ENCODE measurements at regions not wholly inside any gene's neighbourhood (a gene's known extent, or its start where the extent isn't known, plus 50 kb on each side); places are given as distances from the start of the nearest gene placed in this dataset.

DNA sequence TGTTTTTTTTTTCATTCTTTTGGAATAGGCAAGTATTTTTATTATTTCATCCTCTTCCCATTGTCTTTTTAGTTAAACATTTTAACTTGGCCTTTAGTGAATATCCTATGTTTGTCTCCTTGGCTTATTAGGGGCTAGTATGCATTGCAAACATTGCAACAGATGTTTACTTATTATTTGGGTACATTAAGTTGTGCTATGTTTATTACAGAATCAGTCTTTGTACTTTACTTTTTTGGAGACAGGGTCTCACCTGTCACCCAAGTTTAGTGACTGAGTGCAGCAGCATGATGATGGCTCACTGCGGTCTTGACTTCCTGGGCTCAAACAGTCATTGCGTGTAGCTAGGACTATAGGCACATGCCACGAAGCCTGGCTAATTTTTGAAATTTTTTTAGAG, 51.1 kb upstream of the NUDT6 start:
- Histone ChIP-seq H2AFZ (ENCODE audit: low read depth) (no peak overlapping the region), H3K4me1 (ENCODE audit: low read depth, poor library complexity, severe bottlenecking) (no peaks in the 10 kb centered on the region), H3K27ac (no peak overlapping the region), H3K4me2 (no peak overlapping the region), H3K27me3 (ENCODE audit: insufficient read depth, low read depth) (no peaks in the 10 kb centered on the region), H3K4me3 (IDR thresholded peaks at IDR 0.05; ENCODE audit: insufficient read depth, low read depth, low read length) (no peak overlapping the region), H3K9ac (no peak overlapping the region), H3K79me2 (ENCODE audit: insufficient read depth, low read depth) (no peaks in the 10 kb centered on the region), H4K20me1 (ENCODE audit: insufficient read depth) (no peaks in the 10 kb centered on the region), H3K36me3 (ENCODE audit: insufficient read depth) (no peaks in the 10 kb centered on the region)
- TF ChIP-seq, protein P1, sequence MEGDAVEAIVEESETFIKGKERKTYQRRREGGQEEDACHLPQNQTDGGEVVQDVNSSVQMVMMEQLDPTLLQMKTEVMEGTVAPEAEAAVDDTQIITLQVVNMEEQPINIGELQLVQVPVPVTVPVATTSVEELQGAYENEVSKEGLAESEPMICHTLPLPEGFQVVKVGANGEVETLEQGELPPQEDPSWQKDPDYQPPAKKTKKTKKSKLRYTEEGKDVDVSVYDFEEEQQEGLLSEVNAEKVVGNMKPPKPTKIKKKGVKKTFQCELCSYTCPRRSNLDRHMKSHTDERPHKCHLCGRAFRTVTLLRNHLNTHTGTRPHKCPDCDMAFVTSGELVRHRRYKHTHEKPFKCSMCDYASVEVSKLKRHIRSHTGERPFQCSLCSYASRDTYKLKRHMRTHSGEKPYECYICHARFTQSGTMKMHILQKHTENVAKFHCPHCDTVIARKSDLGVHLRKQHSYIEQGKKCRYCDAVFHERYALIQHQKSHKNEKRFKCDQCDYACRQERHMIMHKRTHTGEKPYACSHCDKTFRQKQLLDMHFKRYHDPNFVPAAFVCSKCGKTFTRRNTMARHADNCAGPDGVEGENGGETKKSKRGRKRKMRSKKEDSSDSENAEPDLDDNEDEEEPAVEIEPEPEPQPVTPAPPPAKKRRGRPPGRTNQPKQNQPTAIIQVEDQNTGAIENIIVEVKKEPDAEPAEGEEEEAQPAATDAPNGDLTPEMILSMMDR (conservative IDR thresholded peaks at IDR 0.05; ENCODE audit: low read depth, low read length): no peak

DNA sequence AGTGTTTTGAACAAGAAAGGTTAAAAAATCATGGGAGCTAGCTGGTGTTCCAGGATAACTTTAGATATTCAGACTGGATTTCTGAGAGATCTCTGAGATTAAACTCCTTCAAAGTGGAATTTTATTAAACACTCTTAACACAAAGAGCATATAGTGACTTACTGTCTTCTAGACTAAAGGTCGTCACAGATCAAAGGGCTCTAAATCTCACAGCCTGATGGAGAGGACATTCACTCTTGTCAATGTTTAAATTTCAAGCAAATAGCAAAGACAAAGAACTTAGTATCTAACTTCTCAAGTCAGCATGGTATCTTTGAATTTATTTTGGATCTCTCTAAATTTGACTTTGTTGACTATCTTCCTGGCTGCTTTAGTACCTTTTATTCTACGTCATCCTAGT, 53.7 kb upstream of the NUDT6 start:
- Histone ChIP-seq H3K4me3 (IDR thresholded peaks at IDR 0.05; ENCODE audit: insufficient read depth, low read depth, low read length) (no peak overlapping the region), H3K36me3 (ENCODE audit: insufficient read depth) (no peaks in the 10 kb centered on the region), H3K27me3 (ENCODE audit: insufficient read depth, low read depth) (no peaks in the 10 kb centered on the region), H3K9ac (no peak overlapping the region), H3K4me2 (no peak overlapping the region), H3K4me1 (ENCODE audit: low read depth, poor library complexity, severe bottlenecking) (no peaks in the 10 kb centered on the region), H3K27ac (no peak overlapping the region), H2AFZ (ENCODE audit: low read depth) (no peak overlapping the region), H4K20me1 (ENCODE audit: insufficient read depth) (no peaks in the 10 kb centered on the region), H3K79me2 (ENCODE audit: insufficient read depth, low read depth) (no peaks in the 10 kb centered on the region)
- TF ChIP-seq, protein P1 (conservative IDR thresholded peaks at IDR 0.05; ENCODE audit: low read depth, low read length): no peak

DNA sequence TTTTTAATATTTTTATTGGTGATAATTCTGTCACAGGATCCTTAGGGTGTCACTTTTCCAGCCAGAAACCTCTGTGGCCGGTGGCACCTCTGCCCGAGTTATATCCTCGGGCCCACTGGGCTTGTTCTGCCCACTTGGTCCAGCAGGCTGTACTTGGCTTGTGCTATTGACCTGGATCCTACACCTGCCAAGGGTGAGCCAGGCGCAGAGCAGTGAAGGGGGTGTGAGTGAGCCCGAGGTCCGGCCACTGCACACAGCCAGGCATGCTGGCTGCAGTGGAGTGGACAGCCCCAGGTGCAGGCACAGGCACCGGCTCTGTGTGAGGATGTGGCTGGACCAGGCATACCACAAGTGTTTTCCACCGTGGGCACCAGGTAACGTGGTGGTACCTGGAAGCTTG, 54.7 kb upstream of the NUDT6 start:
- Histone ChIP-seq H4K20me1 (ENCODE audit: insufficient read depth) (no peaks in the 10 kb centered on the region), H2AFZ (ENCODE audit: low read depth) (no peak overlapping the region), H3K27me3 (ENCODE audit: insufficient read depth, low read depth) (no peaks in the 10 kb centered on the region), H3K4me3 (IDR thresholded peaks at IDR 0.05; ENCODE audit: insufficient read depth, low read depth, low read length) (no peak overlapping the region), H3K9ac (no peak overlapping the region), H3K36me3 (ENCODE audit: insufficient read depth) (no peaks in the 10 kb centered on the region), H3K27ac (no peak overlapping the region), H3K79me2 (ENCODE audit: insufficient read depth, low read depth) (no peaks in the 10 kb centered on the region), H3K4me2 (no peak overlapping the region), H3K4me1 (ENCODE audit: low read depth, poor library complexity, severe bottlenecking) (no peaks in the 10 kb centered on the region)
- TF ChIP-seq, protein P1 (conservative IDR thresholded peaks at IDR 0.05; ENCODE audit: low read depth, low read length): no peak

DNA sequence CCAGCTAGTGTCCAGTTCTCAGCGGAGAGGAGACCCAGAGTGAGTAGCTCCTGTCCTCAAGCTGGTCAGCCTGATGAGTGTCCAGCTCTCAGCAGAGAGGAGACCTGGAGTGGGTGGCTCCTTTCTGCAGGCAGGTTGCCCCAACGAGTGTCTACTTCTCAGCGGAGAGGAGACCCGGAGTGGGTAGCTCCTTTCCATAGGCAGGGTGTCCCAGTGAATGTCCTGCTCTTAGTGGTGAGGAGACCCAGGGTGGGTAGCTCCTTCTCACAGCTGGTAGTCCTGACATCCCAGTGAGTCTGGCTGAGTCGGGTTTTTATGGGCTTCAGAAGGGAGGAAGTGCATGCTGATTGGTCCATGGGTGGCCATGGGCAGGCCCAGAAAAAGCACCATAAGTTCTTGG, 55.7 kb upstream of the NUDT6 start:
- no peaks in the 10 kb centered on the region for H3K36me3 ChIP-seq (ENCODE audit: insufficient read depth)
- H3K4me2 ChIP-seq: no peak overlapping the region

More for the DNA sequence above, 55.7 kb upstream of the NUDT6 start:
- Histone ChIP-seq H2AFZ (ENCODE audit: low read depth) (no peak overlapping the region), H3K4me1 (ENCODE audit: low read depth, poor library complexity, severe bottlenecking) (no peaks in the 10 kb centered on the region), H3K27me3 (ENCODE audit: insufficient read depth, low read depth) (no peaks in the 10 kb centered on the region), H3K79me2 (ENCODE audit: insufficient read depth, low read depth) (no peaks in the 10 kb centered on the region), H3K9ac (no peak overlapping the region), H4K20me1 (ENCODE audit: insufficient read depth) (no peaks in the 10 kb centered on the region), H3K27ac (no peak overlapping the region), H3K4me3 (IDR thresholded peaks at IDR 0.05; ENCODE audit: insufficient read depth, low read depth, low read length) (no peak overlapping the region)
- TF ChIP-seq, protein P1 (conservative IDR thresholded peaks at IDR 0.05; ENCODE audit: low read depth, low read length): no peak

All from KMS-11 (cell line).